Prostate gland (tissue), 2 donors: ENCODE measurements at regions not wholly inside any gene's neighbourhood (a gene's known extent, or its start where the extent isn't known, plus 50 kb on each side); places are given as distances from the start of the nearest gene placed in this dataset.
"Not testable (repeated sequence)": the region's sequence is repeated elsewhere in the genome, so short reads cannot be mapped to it uniquely, and the experiment has no call there.

ENCODE experiments used
- DNase-seq: peaks from one replicate; pipeline ENCODE4 v3.0.0-alpha.2; 2019; ENCODE audit warnings: low spot score
- H3K27ac ChIP-seq, 2 donors: fragments of 200-600 bp; sonication (generic); 2 replicates each; pipeline ENCODE4 v1.5.1; 2017 to 2019
- H3K27me3 ChIP-seq: fragments of 200-600 bp; sonication (generic); replicated peaks from 2 replicates; pipeline ENCODE4 v1.5.1; 2019; ENCODE audit not compliant: insufficient read depth
- H3K36me3 ChIP-seq, 2 donors: fragments of 200-600 bp; sonication (generic); 1 replicate in 1 of 2; 2 replicates in 1 of 2; pipeline versions ENCODE4 v1.5.1 to v1.8.1; 2017 to 2019
- H3K4me1 ChIP-seq: fragments of 200-600 bp; sonication (generic); replicated peaks from 2 replicates; pipeline ENCODE4 v1.5.1; 2019
- H3K4me3 ChIP-seq, 2 donors: fragments of 200-600 bp; sonication (generic); 2 replicates each; pipeline ENCODE4 v1.5.1; 2017 to 2019
- H3K9me3 ChIP-seq: fragments of 200-600 bp; sonication (generic); 2 replicates; pipeline ENCODE4 v1.5.1; 2017
- CTCF ChIP-seq, 4 experiments: fragments of 200-600 bp in 2 of 4; fragments of 450-650 bp in 2 of 4; sonication (generic) in 2 of 4; IDR thresholded peaks; 1 replicate in 3 of 4; 2 replicates in 1 of 4; pipeline ENCODE4 v1.5.1; 2016 to 2019; ENCODE audit warnings: antibody characterized with exemption in 4 of 4, mild to moderate bottlenecking in 2 of 4, moderate library complexity in 2 of 4
- POLR2A ChIP-seq: fragments of 450-650 bp; IDR thresholded peaks from one replicate; pipeline ENCODE4 v1.6.1; 2016; ENCODE audit warnings: antibody characterized with exemption, mild to moderate bottlenecking
- POLR2AphosphoS5 ChIP-seq: sonication (generic); formaldehyde crosslinking; IDR thresholded peaks from one replicate; pipeline ENCODE4 v1.6.1; 2017; ENCODE audit warnings: antibody characterized with exemption
- WGBS: methylation state at CpG from one replicate; pipeline ENCODE4 v1.1.5; 2018; 5-methylcytosine and 5-hydroxymethylcytosine counted together
- intact Hi-C: fragments of 100-400 bp; cut with DNase I; formaldehyde crosslinking; loops from one replicate; pipeline ENCODE4 v1.14.2; 2022

GRCh38 chr10:118810796-118811505, 56.2 kb upstream of the CACUL1 start:
- intact Hi-C loops, result no loop called here
- no peak for DNase-seq
- H3K27ac ChIP-seq, result no peak overlapping the region
- no peaks in the 10 kb centered on the region for H3K36me3 ChIP-seq
- no peaks in the 10 kb centered on the region for H3K9me3 ChIP-seq
- H3K4me3 ChIP-seq, result no peak overlapping the region
- H3K4me1 ChIP-seq, result no peaks in the 10 kb centered on the region
- no peak for TF ChIP-seq CTCF (IDR thresholded peaks at IDR 0.05)
- no peaks in the 10 kb centered on the region for H3K27me3 ChIP-seq
- 59% methylated on average over 5 of the region's 5 CpGs for WGBS

GRCh38 chr10:118811675-118812392, 57.1 kb upstream of the CACUL1 start:
- H3K27me3 ChIP-seq, result no peaks in the 10 kb centered on the region
- H3K36me3 ChIP-seq, result no peaks in the 10 kb centered on the region
- intact Hi-C loops, result no loop called here
- H3K9me3 ChIP-seq, result no peaks in the 10 kb centered on the region
- no peak overlapping the region for H3K4me3 ChIP-seq
- H3K4me1 ChIP-seq, result no peaks in the 10 kb centered on the region
- WGBS, result 66% methylated on average over 13 of the region's 13 CpGs
- no peak for DNase-seq
- no peak overlapping the region for H3K27ac ChIP-seq
- TF ChIP-seq POLR2A (no peak), CTCF (IDR thresholded peaks at IDR 0.05) (no peak), POLR2AphosphoS5 (no peak)

GRCh38 chr10:118812393-118812740, 57.6 kb upstream of the CACUL1 start:
- intact Hi-C loops, result no loop called here
- no peak for DNase-seq
- 27% methylated on average over 10 of the region's 10 CpGs for WGBS
- no peak overlapping the region for H3K4me3 ChIP-seq
- no peak overlapping the region for H3K27ac ChIP-seq
- no peaks in the 10 kb centered on the region for H3K9me3 ChIP-seq
- H3K4me1 ChIP-seq, result no peaks in the 10 kb centered on the region
- H3K36me3 ChIP-seq, result no peaks in the 10 kb centered on the region
- H3K27me3 ChIP-seq, result no peaks in the 10 kb centered on the region
- TF ChIP-seq CTCF (IDR thresholded peaks at IDR 0.05), result no peak
- TF ChIP-seq POLR2A, result no peak
- TF ChIP-seq POLR2AphosphoS5, result no peak

GRCh38 chr10:118813001-118813400, 58.2 kb upstream of the CACUL1 start:
- H3K9me3 ChIP-seq, H3K36me3 ChIP-seq, H3K4me3 ChIP-seq, H3K4me1 ChIP-seq, intact Hi-C loops, H3K27ac ChIP-seq, H3K27me3 ChIP-seq, DNase-seq: not testable (repeated sequence)
- WGBS, result 93% methylated on average over 13 of the region's 13 CpGs

- no peaks in the 10 kb centered on the region for H3K27me3 ChIP-seq
- intact Hi-C loops, result no loop called here
- H3K27ac ChIP-seq, result no peak overlapping the region
- no peak overlapping the region for H3K4me3 ChIP-seq
- WGBS, result 77% methylated on average over 16 of the region's 16 CpGs
- no peaks in the 10 kb centered on the region for H3K9me3 ChIP-seq
- no peak for DNase-seq
- no peak for TF ChIP-seq CTCF (IDR thresholded peaks at IDR 0.05)
- TF ChIP-seq POLR2AphosphoS5, result no peak
- no peak for TF ChIP-seq POLR2A
- H3K4me1 ChIP-seq, result no peaks in the 10 kb centered on the region
- no peaks in the 10 kb centered on the region for H3K36me3 ChIP-seq
Measured at GRCh38 chr10:118816471-118817168, 61.9 kb upstream of the CACUL1 start.
